IPS-18c (cell line): ENCODE measurements at regions not wholly inside any gene's neighbourhood (a gene's known extent, or its start where the extent isn't known, plus 50 kb on each side); places are given as distances from the start of the nearest gene placed in this dataset.

Experiments
- H3K4me3 ChIP-seq: 2 replicates; pipeline ENCODE4 v1.7.0; 2013; ENCODE audit warnings: low read depth, mild to moderate bottlenecking, low read length, moderate library complexity; ENCODE audit not compliant: insufficient read depth
- H3K9me3 ChIP-seq: one replicate; pipeline ENCODE4 v1.6.1; 2013; ENCODE audit warnings: mild to moderate bottlenecking, low read length, moderate library complexity; ENCODE audit not compliant: control insufficient read depth, insufficient read depth

GRCh38 chr5:89584339-89584956 lies 701.5 kb upstream of the MEF2C start:
- no peak overlapping the region for H3K4me3 ChIP-seq

GRCh38 chr5:89583534-89583933 lies 700.5 kb upstream of the MEF2C start:
- Histone ChIP-seq H3K9me3 (no peaks in the 10 kb centered on the region), H3K4me3 (no peak overlapping the region)

More at GRCh38 chr5:89584339-89584956, 701.5 kb upstream of the MEF2C start:
- H3K9me3 ChIP-seq = no peaks in the 10 kb centered on the region

GRCh38 chr5:89582768-89583339 lies 699.9 kb upstream of the MEF2C start:
- no peaks in the 10 kb centered on the region for H3K9me3 ChIP-seq
- no peak overlapping the region for H3K4me3 ChIP-seq

- H3K9me3 ChIP-seq = no peaks in the 10 kb centered on the region
- no peak overlapping the region for H3K4me3 ChIP-seq
These were observed 698.0 kb upstream of the MEF2C start for GRCh38 chr5:89580976-89581375.

GRCh38 chr5:89575319-89575718 lies 692.3 kb upstream of the MEF2C start:
- H3K4me3 ChIP-seq = no peak overlapping the region
- no peaks in the 10 kb centered on the region for H3K9me3 ChIP-seq

- H3K4me3 ChIP-seq = no peak overlapping the region
- H3K9me3 ChIP-seq = no peaks in the 10 kb centered on the region
These were observed 690.4 kb upstream of the MEF2C start for GRCh38 chr5:89573345-89573744.

- no peaks in the 10 kb centered on the region for H3K9me3 ChIP-seq
- no peak overlapping the region for H3K4me3 ChIP-seq
These were observed 689.7 kb upstream of the MEF2C start for GRCh38 chr5:89572696-89573095.

GRCh38 chr5:89570557-89570956 lies 687.6 kb upstream of the MEF2C start:
- H3K4me3 ChIP-seq = no peak overlapping the region; the same call in 1 of the 2 replicates
- no peaks in the 10 kb centered on the region for H3K9me3 ChIP-seq

GRCh38 chr5:89566340-89566739 lies 683.4 kb upstream of the MEF2C start:
- H3K9me3 ChIP-seq = no peaks in the 10 kb centered on the region

GRCh38 chr5:89560696-89561095 lies 677.7 kb upstream of the MEF2C start:
- H3K9me3 ChIP-seq = no peaks in the 10 kb centered on the region
- H3K4me3 ChIP-seq = no peak overlapping the region

More at GRCh38 chr5:89566340-89566739, 683.4 kb upstream of the MEF2C start:
- no peak overlapping the region for H3K4me3 ChIP-seq

GRCh38 chr5:89556215-89556913 lies 673.4 kb upstream of the MEF2C start:
- Histone ChIP-seq H3K9me3 (no peaks in the 10 kb centered on the region), H3K4me3 (no peak overlapping the region)

- Histone ChIP-seq H3K9me3 (no peaks in the 10 kb centered on the region), H3K4me3 (no peak overlapping the region)
These were observed 663.7 kb upstream of the MEF2C start for GRCh38 chr5:89546657-89547056.

- Histone ChIP-seq H3K9me3 (no peaks in the 10 kb centered on the region), H3K4me3 (no peak overlapping the region)
These were observed 662.6 kb upstream of the MEF2C start for GRCh38 chr5:89545626-89546025.

- H3K9me3 ChIP-seq = no peaks in the 10 kb centered on the region
- no peak overlapping the region for H3K4me3 ChIP-seq
These were observed 662.1 kb upstream of the MEF2C start for GRCh38 chr5:89545076-89545475.

GRCh38 chr5:89542736-89543135 lies 659.8 kb upstream of the MEF2C start:
- no peak overlapping the region for H3K4me3 ChIP-seq
- H3K9me3 ChIP-seq = no peaks in the 10 kb centered on the region

GRCh38 chr5:89537800-89538199 lies 654.8 kb upstream of the MEF2C start:
- H3K4me3 ChIP-seq = no peak overlapping the region
- H3K9me3 ChIP-seq = no peaks in the 10 kb centered on the region

GRCh38 chr5:89536020-89536419 lies 653.0 kb upstream of the MEF2C start:
- no peaks in the 10 kb centered on the region for H3K9me3 ChIP-seq
- no peak overlapping the region for H3K4me3 ChIP-seq

- no peaks in the 10 kb centered on the region for H3K9me3 ChIP-seq
- H3K4me3 ChIP-seq = no peak overlapping the region
These were observed 652.4 kb upstream of the MEF2C start for GRCh38 chr5:89535411-89535810.
